Hepatocyte (in vitro differentiated cells): ENCODE measurements at regions not wholly inside any gene's neighbourhood (a gene's known extent, or its start where the extent isn't known, plus 50 kb on each side); places are given as distances from the start of the nearest gene placed in this dataset.
"Not testable (repeated sequence)": the region's sequence is repeated elsewhere in the genome, so short reads cannot be mapped to it uniquely, and the experiment has no call there.

Experiments used
- DNase-seq: peaks from one replicate; pipeline ENCODE4 v3.0.0-alpha.2; 2016; ENCODE audit warnings: low spot score
- H2AFZ ChIP-seq: fragments of 200-600 bp; sonication (generic); 2 replicates; pipeline ENCODE4 v1.6.0; 2016; ENCODE audit warnings: antibody characterized with exemption, mild to moderate bottlenecking
- H3K27ac ChIP-seq: fragments of 200-600 bp; sonication (generic); 2 replicates; pipeline ENCODE4 v1.5.1; 2016; ENCODE audit warnings: mild to moderate bottlenecking
- H3K27me3 ChIP-seq: fragments of 200-600 bp; sonication (generic); 2 replicates; pipeline ENCODE4 v1.6.1; 2016
- H3K36me3 ChIP-seq: fragments of 200-600 bp; sonication (generic); replicated peaks from 2 replicates; pipeline ENCODE4 v1.5.1; 2016; ENCODE audit warnings: low read depth; ENCODE audit not compliant: insufficient read depth
- H3K4me1 ChIP-seq: fragments of 200-600 bp; sonication (generic); 2 replicates; pipeline ENCODE4 v1.5.1; 2016; ENCODE audit warnings: mild to moderate bottlenecking, moderate library complexity; ENCODE audit not compliant: insufficient read depth
- H3K4me2 ChIP-seq: fragments of 200-600 bp; sonication (generic); 2 replicates; pipeline ENCODE4 v1.6.0; 2016
- H3K4me3 ChIP-seq: fragments of 200-600 bp; sonication (generic); 2 replicates; pipeline ENCODE4 v1.5.1; 2016; ENCODE audit warnings: mild to moderate bottlenecking
- H3K79me2 ChIP-seq: fragments of 200-600 bp; sonication (generic); 2 replicates; pipeline ENCODE4 v1.6.0; 2017; ENCODE audit warnings: mild to moderate bottlenecking
- H3K9me2 ChIP-seq: fragments of 200-600 bp; sonication (generic); replicated peaks from 2 replicates; pipeline ENCODE4 v1.6.0; 2017; ENCODE audit warnings: mild to moderate bottlenecking; ENCODE audit not compliant: insufficient read depth
- H3K9me3 ChIP-seq: fragments of 200-600 bp; sonication (generic); 2 replicates; pipeline ENCODE4 v1.5.1; 2016; ENCODE audit warnings: low read depth, mild to moderate bottlenecking
- H4K20me1 ChIP-seq: fragments of 200-600 bp; sonication (generic); 2 replicates; pipeline ENCODE4 v1.6.0; 2016; ENCODE audit warnings: mild to moderate bottlenecking; ENCODE audit not compliant: insufficient read depth, poor library complexity, severe bottlenecking
- EZH2 ChIP-seq: fragments of 200-600 bp; sonication (generic); IDR thresholded peaks from 2 replicates; pipeline ENCODE4 v1.6.1; 2016; ENCODE audit warnings: antibody characterized with exemption, mild to moderate bottlenecking, borderline replicate concordance
- EZH2phosphoT487 ChIP-seq: fragments of 200-600 bp; sonication (generic); IDR thresholded peaks from one replicate; pipeline ENCODE4 v1.6.1; 2018; ENCODE audit warnings: antibody characterized with exemption, mild to moderate bottlenecking, low read depth, moderate library complexity; ENCODE audit not compliant: unreplicated experiment, severe bottlenecking
- WGBS: methylation state at CpG from one replicate; pipeline ENCODE4 v1.1.6; 2016; ENCODE audit warnings: low lambda C conversion rate; ENCODE audit errors: missing lambda C conversion rate; 5-methylcytosine and 5-hydroxymethylcytosine counted together
- TF ChIP-seq, protein P1 (sequence below): fragments of 200-600 bp; sonication (generic); IDR thresholded peaks from 2 replicates; pipeline ENCODE4 v1.5.1; 2016; ENCODE audit warnings: antibody characterized with exemption, mild to moderate bottlenecking; ENCODE audit not compliant: poor library complexity

- Histone ChIP-seq H3K4me1 (no peaks in the 10 kb centered on the region), H3K4me3 (no peak overlapping the region), H3K9me3 (no peaks in the 10 kb centered on the region), H3K27me3 (no peaks in the 10 kb centered on the region), H3K36me3 (no peaks in the 10 kb centered on the region), H3K4me2 (no peak overlapping the region), H4K20me1 (no peaks in the 10 kb centered on the region), H2AFZ (no peak overlapping the region), H3K27ac (no peak overlapping the region), H3K9me2 (no peaks in the 10 kb centered on the region), H3K79me2 (no peaks in the 10 kb centered on the region)
- TF ChIP-seq EZH2phosphoT487 = no peak
- TF ChIP-seq, protein P1, sequence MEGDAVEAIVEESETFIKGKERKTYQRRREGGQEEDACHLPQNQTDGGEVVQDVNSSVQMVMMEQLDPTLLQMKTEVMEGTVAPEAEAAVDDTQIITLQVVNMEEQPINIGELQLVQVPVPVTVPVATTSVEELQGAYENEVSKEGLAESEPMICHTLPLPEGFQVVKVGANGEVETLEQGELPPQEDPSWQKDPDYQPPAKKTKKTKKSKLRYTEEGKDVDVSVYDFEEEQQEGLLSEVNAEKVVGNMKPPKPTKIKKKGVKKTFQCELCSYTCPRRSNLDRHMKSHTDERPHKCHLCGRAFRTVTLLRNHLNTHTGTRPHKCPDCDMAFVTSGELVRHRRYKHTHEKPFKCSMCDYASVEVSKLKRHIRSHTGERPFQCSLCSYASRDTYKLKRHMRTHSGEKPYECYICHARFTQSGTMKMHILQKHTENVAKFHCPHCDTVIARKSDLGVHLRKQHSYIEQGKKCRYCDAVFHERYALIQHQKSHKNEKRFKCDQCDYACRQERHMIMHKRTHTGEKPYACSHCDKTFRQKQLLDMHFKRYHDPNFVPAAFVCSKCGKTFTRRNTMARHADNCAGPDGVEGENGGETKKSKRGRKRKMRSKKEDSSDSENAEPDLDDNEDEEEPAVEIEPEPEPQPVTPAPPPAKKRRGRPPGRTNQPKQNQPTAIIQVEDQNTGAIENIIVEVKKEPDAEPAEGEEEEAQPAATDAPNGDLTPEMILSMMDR = peak; percentile 54
- DNase-seq = peak; percentile 40
- WGBS = 51% methylated on average over 4 of the region's 4 CpGs
Measured at GRCh38 chr1:96596226-96596922, 125.2 kb upstream of the PTBP2 start.

- no peaks in the 10 kb centered on the region for H3K9me3 ChIP-seq
- H4K20me1 ChIP-seq = no peaks in the 10 kb centered on the region
- no peak for DNase-seq
- no peaks in the 10 kb centered on the region for H3K36me3 ChIP-seq
- no peaks in the 10 kb centered on the region for H3K79me2 ChIP-seq
- H2AFZ ChIP-seq = no peak overlapping the region
- WGBS = 87% methylated on average over 1 of the region's 1 CpG
- no peak for TF ChIP-seq EZH2phosphoT487
- TF ChIP-seq, protein P1 = no peak
- no peak for TF ChIP-seq EZH2
- no peaks in the 10 kb centered on the region for H3K27me3 ChIP-seq
- no peaks in the 10 kb centered on the region for H3K9me2 ChIP-seq
- no peak overlapping the region for H3K27ac ChIP-seq
- no peak overlapping the region for H3K4me3 ChIP-seq
- no peaks in the 10 kb centered on the region for H3K4me1 ChIP-seq
- H3K4me2 ChIP-seq = no peak overlapping the region
Measured at GRCh38 chr1:96597218-96597617, 124.4 kb upstream of the PTBP2 start.

- WGBS = 69% methylated on average over 4 of the region's 4 CpGs
- H3K4me2 ChIP-seq = no peak overlapping the region
Measured at GRCh38 chr1:96598416-96599168, 123.0 kb upstream of the PTBP2 start.

DNA sequence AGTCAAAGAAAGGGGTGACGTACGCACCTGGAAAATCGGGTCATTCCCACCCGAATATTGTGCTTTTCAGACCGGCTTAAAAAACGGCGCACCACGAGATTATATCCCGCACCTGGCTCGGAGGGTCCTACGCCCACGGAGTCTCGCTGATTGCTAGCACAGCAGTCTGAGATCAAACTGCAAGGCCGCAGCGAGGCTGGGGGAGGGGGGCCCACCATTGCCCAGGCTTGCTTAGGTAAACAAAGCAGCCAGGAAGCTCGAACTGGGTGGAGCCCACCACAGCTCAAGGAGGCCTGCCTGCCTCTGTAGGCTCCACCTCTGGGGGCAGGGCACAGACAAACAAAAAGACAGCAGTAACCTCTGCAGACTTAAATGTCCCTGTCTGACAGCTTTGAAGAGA lies 117.0 kb upstream of the PTBP2 start:
- WGBS = 85% methylated on average over 16 of the region's 16 CpGs
- not testable (repeated sequence) for H3K9me2 ChIP-seq, H3K27me3 ChIP-seq, H3K4me1 ChIP-seq, H2AFZ ChIP-seq, DNase-seq, H3K4me3 ChIP-seq, H3K9me3 ChIP-seq, H3K36me3 ChIP-seq, H3K79me2 ChIP-seq, H3K4me2 ChIP-seq, H4K20me1 ChIP-seq, H3K27ac ChIP-seq

More at GRCh38 chr1:96598416-96599168, 123.0 kb upstream of the PTBP2 start:
- Histone ChIP-seq H3K27me3 (no peaks in the 10 kb centered on the region), H2AFZ (no peak overlapping the region), H3K79me2 (no peaks in the 10 kb centered on the region), H4K20me1 (no peaks in the 10 kb centered on the region), H3K36me3 (no peaks in the 10 kb centered on the region), H3K4me1 (no peaks in the 10 kb centered on the region), H3K4me3 (no peak overlapping the region), H3K9me2 (no peaks in the 10 kb centered on the region), H3K27ac (no peak overlapping the region), H3K9me3 (no peaks in the 10 kb centered on the region)
- no peak for TF ChIP-seq EZH2phosphoT487
- no peak for TF ChIP-seq EZH2
- TF ChIP-seq, protein P1 = no peak
- no peak for DNase-seq

GRCh38 chr1:96617375-96617774 lies 104.2 kb upstream of the PTBP2 start:
- H3K9me2 ChIP-seq, H3K27me3 ChIP-seq, H3K79me2 ChIP-seq, H3K4me2 ChIP-seq, H3K27ac ChIP-seq, H3K4me3 ChIP-seq, DNase-seq, H3K9me3 ChIP-seq, H4K20me1 ChIP-seq, H3K36me3 ChIP-seq, H2AFZ ChIP-seq, H3K4me1 ChIP-seq: not testable (repeated sequence)
- WGBS = 93% methylated on average over 5 of the region's 5 CpGs
